ENCODE measurements at regions not wholly inside any gene's neighbourhood (a gene's known extent, or its start where the extent isn't known, plus 50 kb on each side); places are given as distances from the start of the nearest gene placed in this dataset.

- TF ChIP-seq CTCF (IDR thresholded peaks at IDR 0.05; ENCODE audit: low read depth, low read length) (no peak), EZH2phosphoT487 (IDR thresholded peaks at IDR 0.05; ENCODE audit: low read depth) (no peak)
These were observed 322.0 kb upstream of the FKBP1C start for GRCh38 chr6:62889240-62889639.

All from OCI-LY3 (cell line).